ENCODE measurements at regions not wholly inside any gene's neighbourhood (a gene's known extent, or its start where the extent isn't known, plus 50 kb on each side); places are given as distances from the start of the nearest gene placed in this dataset.
A peak's percentile ranks its signal among the peaks of the same experiment; 100 is the strongest.

DNA sequence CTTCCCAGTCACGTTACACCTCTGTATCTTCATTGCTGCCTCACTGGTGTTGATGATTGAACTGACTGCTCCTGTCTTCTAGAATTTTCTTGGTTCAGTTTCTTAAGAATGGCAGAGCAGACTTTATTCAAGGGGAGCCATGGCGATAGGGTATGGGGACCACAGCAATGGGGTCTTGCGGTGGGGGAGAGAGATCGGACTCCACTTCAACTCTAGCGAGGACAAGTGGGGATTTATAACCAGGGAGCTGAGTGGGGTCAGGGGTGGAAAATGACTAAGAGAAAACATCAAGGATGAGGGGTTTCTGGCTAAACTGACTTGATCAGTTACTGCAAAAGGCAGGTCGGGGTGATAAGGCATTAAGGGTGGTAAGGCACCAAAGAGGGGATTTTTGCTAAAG, 156.4 kb downstream of the CD83 start:
- TF ChIP-seq, protein P1, sequence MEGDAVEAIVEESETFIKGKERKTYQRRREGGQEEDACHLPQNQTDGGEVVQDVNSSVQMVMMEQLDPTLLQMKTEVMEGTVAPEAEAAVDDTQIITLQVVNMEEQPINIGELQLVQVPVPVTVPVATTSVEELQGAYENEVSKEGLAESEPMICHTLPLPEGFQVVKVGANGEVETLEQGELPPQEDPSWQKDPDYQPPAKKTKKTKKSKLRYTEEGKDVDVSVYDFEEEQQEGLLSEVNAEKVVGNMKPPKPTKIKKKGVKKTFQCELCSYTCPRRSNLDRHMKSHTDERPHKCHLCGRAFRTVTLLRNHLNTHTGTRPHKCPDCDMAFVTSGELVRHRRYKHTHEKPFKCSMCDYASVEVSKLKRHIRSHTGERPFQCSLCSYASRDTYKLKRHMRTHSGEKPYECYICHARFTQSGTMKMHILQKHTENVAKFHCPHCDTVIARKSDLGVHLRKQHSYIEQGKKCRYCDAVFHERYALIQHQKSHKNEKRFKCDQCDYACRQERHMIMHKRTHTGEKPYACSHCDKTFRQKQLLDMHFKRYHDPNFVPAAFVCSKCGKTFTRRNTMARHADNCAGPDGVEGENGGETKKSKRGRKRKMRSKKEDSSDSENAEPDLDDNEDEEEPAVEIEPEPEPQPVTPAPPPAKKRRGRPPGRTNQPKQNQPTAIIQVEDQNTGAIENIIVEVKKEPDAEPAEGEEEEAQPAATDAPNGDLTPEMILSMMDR (conservative IDR thresholded peaks at IDR 0.05): no peak
- no peak for DNase-seq (ENCODE audit: low read depth, low spot score)
- peaks cover 7% of the 10 kb centered on the region for H3K9me3 Mint-ChIP-seq
- H3K27me3 Mint-ChIP-seq (ENCODE audit: low read depth): no peaks in the 10 kb centered on the region
- peak overlapping the region; percentile 69 for H3K27ac Mint-ChIP-seq (ENCODE audit: unreplicated experiment)
- H3K4me3 Mint-ChIP-seq: no peak overlapping the region
- H3K36me3 Mint-ChIP-seq (ENCODE audit: low read depth): peaks cover 6% of the 10 kb centered on the region
- H3K4me1 Mint-ChIP-seq: peaks cover 17% of the 10 kb centered on the region

DNA sequence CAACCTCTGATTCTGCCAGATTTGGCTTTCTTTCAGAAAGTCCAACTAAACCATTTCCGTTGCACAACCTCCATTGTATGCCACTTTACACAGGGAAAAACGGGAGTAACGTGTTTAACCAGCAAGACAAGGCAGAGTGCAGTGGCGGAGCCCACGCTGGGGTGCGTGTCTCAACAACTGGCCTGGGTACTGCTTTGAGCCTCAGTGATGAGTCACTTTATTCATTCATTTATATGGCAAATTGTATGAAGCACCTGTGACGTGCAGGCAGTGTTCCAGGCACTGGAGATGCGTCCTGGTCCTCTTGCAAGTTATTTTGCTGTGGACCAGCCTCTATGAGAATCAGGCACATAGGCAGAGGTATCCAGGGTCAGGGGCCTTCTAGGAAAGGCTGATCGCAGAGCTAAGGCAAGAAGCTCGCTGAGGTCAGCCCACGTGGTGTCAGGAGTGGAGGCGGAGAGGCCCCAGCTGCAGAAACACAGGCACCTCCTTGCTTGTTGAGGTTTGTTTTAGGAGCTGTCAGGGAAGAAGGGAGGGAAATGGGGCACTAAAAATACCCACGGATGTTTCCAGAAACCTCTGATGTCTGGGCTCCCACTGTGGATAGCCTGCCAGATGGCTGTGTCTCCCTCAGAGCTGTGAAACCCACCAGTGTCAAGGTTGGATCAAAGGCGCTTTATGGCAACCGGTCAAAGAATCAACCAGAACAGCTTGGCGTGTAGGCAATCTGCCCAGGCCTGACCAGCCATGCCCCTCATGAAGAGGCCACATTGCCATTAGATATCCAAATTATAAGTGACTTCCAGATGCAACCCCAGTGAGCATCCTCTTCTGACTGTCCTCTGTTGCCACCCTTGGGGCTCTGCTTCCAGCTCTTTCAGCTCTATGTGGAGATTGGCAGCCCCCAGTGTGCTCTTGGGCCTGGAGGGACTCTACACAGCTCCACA, 157.2 kb downstream of the CD83 start:
- Mint-ChIP-seq H3K36me3 (ENCODE audit: low read depth) (peaks cover 6% of the 10 kb centered on the region), H3K27ac (ENCODE audit: unreplicated experiment) (peak overlapping the region; percentile 69), H3K27me3 (ENCODE audit: low read depth) (no peaks in the 10 kb centered on the region), H3K4me3 (no peak overlapping the region), H3K9me3 (peaks cover 7% of the 10 kb centered on the region), H3K4me1 (peaks cover 20% of the 10 kb centered on the region)
- TF ChIP-seq, protein P1 (conservative IDR thresholded peaks at IDR 0.05): no peak
- no peak for DNase-seq (ENCODE audit: low read depth, low spot score)

DNA sequence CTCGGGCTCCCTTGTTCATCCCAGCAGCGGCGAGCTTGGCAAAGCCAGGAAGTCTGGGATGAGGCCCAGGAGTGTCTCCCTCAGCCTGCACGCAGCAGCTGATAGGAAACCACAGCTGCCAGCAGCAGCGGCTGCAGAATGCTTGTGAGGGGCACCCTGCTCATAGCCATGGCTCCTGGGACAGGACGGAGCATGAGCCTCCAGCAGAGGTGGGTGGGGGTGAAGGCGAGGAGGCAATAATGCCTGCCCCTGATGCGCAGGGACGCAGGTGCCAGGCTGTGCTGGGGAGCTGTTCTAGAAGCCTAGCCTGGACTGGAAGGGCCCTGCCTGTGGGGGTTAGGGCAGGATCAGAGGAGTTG, 157.9 kb downstream of the CD83 start:
- Mint-ChIP-seq H3K4me3 (no peak overlapping the region), H3K36me3 (ENCODE audit: low read depth) (peaks cover 6% of the 10 kb centered on the region), H3K27ac (ENCODE audit: unreplicated experiment) (peak overlapping the region; percentile 27), H3K4me1 (peaks cover 20% of the 10 kb centered on the region), H3K27me3 (ENCODE audit: low read depth) (no peaks in the 10 kb centered on the region), H3K9me3 (peaks cover 7% of the 10 kb centered on the region)
- TF ChIP-seq, protein P1 (conservative IDR thresholded peaks at IDR 0.05): no peak
- DNase-seq (ENCODE audit: low read depth, low spot score): no peak

DNA sequence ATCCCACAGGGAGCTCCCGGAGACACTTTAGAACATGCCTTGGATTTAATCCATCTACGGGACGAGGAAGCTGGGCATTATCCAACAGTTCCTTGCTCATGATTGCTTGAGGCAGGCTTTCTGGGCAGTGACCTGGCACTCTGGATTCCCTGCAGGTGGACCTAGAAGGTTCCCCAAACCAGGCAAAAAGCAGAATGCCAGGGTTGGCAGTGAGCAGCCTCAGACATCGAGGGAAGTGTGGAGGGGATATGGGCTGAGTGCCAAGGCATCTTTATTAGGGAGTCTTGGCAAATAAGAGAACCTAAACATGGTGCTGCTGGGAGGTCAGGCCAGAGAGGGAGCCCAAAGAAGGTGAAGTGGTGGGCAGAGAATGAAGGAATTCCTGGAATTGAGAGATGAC, 158.5 kb downstream of the CD83 start:
- H3K27me3 Mint-ChIP-seq (ENCODE audit: low read depth): no peaks in the 10 kb centered on the region
- TF ChIP-seq, protein P1 (conservative IDR thresholded peaks at IDR 0.05): no peak
- peaks cover 6% of the 10 kb centered on the region for H3K9me3 Mint-ChIP-seq
- peaks cover 6% of the 10 kb centered on the region for H3K36me3 Mint-ChIP-seq (ENCODE audit: low read depth)
- peak overlapping the region; percentile 21 for H3K27ac Mint-ChIP-seq (ENCODE audit: unreplicated experiment)
- DNase-seq (ENCODE audit: low read depth, low spot score): no peak
- peaks cover 20% of the 10 kb centered on the region for H3K4me1 Mint-ChIP-seq
- no peak overlapping the region for H3K4me3 Mint-ChIP-seq

DNA sequence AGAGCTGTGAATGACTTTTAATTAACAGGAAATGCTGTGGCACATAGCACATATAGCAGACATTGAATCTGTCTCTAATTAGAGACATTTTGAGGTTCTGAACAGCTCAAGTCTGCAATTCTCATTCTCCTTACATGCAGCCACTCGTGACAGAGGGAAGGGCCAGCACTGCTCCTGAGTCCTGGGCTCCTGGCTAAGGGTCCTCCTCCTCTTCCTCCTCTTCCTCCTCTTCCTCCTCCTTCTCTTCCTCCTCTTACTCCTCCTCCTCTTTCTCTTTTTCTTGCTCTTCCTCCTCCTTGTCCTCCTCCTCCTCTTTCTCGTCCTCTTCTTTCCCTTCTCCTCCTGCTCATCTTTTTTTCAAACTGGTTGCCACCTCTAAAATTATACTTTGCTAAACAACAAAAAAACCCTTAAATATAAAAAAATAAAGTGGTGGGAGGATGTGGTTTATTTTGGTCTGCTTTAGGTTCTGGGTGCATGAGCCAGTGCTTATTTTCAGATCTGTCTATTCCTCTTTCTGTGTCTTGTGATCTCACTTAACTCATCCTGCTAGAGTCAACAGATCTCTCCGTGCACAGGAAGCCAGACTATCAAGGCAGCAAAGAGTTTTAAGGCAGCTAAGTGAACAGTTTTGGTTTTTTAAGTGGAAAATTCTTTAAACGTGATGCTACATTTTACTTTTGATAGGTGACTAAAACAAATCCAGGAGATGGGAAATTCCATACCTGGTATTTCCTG, 159.3 kb downstream of the CD83 start:
- TF ChIP-seq, protein P1 (conservative IDR thresholded peaks at IDR 0.05): no peak
- Mint-ChIP-seq H3K27ac (ENCODE audit: unreplicated experiment) (no peak overlapping the region), H3K4me3 (no peak overlapping the region), H3K36me3 (ENCODE audit: low read depth) (peaks cover 6% of the 10 kb centered on the region), H3K4me1 (peaks cover 20% of the 10 kb centered on the region), H3K9me3 (peaks cover 3% of the 10 kb centered on the region), H3K27me3 (ENCODE audit: low read depth) (no peaks in the 10 kb centered on the region)
- no peak for DNase-seq (ENCODE audit: low read depth, low spot score)
